ENCODE measurements at regions not wholly inside any gene's neighbourhood (a gene's known extent, or its start where the extent isn't known, plus 50 kb on each side); places are given as distances from the start of the nearest gene placed in this dataset.
"Not testable (repeated sequence)": the region's sequence is repeated elsewhere in the genome, so short reads cannot be mapped to it uniquely, and the experiment has no call there.

DNA sequence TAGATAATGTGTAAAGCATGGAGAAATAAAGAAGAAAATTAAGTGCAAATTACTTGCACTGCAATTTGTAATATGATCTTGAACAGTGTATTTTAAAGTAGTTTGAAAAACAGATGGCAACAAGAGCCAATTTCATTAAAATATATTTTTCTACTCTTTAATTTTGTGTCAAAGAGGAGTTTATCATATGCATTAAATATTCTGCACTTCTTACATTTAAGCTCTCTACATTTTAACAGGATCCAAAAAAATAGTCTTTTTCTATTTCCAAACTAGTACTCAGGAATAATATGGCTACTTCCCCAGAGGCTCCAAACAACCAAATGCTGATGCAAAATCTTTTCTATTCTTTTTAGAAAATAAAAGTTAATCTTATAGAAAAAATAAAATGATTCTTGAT is 1221.5 kb downstream of the FSCB start:
- TF ChIP-seq, protein P1, sequence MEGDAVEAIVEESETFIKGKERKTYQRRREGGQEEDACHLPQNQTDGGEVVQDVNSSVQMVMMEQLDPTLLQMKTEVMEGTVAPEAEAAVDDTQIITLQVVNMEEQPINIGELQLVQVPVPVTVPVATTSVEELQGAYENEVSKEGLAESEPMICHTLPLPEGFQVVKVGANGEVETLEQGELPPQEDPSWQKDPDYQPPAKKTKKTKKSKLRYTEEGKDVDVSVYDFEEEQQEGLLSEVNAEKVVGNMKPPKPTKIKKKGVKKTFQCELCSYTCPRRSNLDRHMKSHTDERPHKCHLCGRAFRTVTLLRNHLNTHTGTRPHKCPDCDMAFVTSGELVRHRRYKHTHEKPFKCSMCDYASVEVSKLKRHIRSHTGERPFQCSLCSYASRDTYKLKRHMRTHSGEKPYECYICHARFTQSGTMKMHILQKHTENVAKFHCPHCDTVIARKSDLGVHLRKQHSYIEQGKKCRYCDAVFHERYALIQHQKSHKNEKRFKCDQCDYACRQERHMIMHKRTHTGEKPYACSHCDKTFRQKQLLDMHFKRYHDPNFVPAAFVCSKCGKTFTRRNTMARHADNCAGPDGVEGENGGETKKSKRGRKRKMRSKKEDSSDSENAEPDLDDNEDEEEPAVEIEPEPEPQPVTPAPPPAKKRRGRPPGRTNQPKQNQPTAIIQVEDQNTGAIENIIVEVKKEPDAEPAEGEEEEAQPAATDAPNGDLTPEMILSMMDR (IDR thresholded peaks at IDR 0.05; ENCODE audit: insufficient read depth, low read length, severe bottlenecking) = no peak
- Histone ChIP-seq H3K27me3 (ENCODE audit: control insufficient read depth, insufficient read depth, low read length) (no peaks in the 10 kb centered on the region), H3K4me3 (ENCODE audit: low read depth, low read length) (no peak overlapping the region), H3K36me3 (ENCODE audit: control insufficient read depth, insufficient read depth, low read length) (no peaks in the 10 kb centered on the region)
- FAIRE-seq = no peak
- no peak for DNase-seq (ENCODE audit: low read depth)

DNA sequence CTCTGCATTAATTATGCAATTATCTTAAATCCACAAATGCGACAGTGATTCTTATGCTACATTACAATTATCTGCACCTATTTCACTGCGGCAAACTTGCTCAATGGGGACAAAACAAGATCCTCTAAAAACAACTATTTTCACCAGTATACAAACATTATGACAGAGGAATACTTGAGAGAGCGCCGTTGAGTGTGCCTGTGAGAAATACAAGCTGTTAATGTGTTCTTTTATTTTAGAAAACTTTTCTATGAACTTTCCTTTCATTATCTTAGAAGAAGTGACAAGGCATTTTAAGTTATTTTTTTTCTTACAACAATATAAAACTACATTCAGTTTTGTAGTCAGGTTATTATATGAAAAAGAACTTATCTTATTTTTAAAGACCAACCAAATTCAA is 1247.0 kb downstream of the FSCB start:
- no peaks in the 10 kb centered on the region for H3K27me3 ChIP-seq (ENCODE audit: control insufficient read depth, insufficient read depth, low read length)
- FAIRE-seq (no peak), DNase-seq (ENCODE audit: low read depth) (no peak)
- H3K4me3 ChIP-seq (ENCODE audit: low read depth, low read length) = no peak overlapping the region
- TF ChIP-seq, protein P1 (IDR thresholded peaks at IDR 0.05; ENCODE audit: insufficient read depth, low read length, severe bottlenecking) = no peak
- H3K36me3 ChIP-seq (ENCODE audit: control insufficient read depth, insufficient read depth, low read length) = no peaks in the 10 kb centered on the region

DNA sequence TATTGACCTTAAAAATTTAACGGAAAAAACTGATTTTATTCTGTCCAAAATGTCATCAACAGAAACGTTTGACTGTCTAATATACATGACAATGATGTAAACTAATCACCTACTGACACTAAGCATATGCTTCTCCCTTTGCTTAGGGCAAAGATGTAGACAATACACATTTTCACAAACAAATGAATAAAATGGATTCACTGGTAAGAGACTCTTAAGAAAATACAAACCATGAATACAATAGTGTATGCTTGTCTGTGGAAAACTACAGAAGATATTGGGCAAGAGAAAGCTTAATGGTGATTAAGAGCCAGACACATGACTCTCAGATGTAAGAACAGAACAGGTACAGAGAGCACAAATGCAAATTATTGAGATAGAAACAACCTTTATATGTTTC is 1248.7 kb downstream of the FSCB start:
- Histone ChIP-seq H3K4me3 (ENCODE audit: low read depth, low read length) (no peak overlapping the region), H3K36me3 (ENCODE audit: control insufficient read depth, insufficient read depth, low read length) (no peaks in the 10 kb centered on the region), H3K27me3 (ENCODE audit: control insufficient read depth, insufficient read depth, low read length) (no peaks in the 10 kb centered on the region)
- FAIRE-seq (no peak), DNase-seq (ENCODE audit: low read depth) (no peak)
- TF ChIP-seq, protein P1 (IDR thresholded peaks at IDR 0.05; ENCODE audit: insufficient read depth, low read length, severe bottlenecking) = no peak

DNA sequence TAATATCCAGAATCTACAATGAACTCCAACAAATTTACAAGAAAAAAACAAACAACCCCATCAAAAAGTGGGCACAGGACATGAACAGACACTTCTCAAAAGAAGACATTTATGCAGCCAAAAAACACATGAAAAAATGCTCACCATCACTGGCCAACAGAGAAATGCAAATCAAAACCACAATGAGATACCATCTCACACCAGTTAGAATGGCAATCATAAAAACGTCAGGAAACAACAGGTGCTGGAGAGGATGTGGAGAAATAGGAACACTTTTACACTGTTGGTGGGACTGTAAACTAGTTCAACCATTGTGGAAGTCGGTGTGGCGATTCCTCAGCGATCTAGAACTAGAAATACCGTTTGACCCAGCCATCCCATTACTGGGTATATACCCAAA is 1250.1 kb downstream of the FSCB start:
- not testable (repeated sequence) for FAIRE-seq

DNA sequence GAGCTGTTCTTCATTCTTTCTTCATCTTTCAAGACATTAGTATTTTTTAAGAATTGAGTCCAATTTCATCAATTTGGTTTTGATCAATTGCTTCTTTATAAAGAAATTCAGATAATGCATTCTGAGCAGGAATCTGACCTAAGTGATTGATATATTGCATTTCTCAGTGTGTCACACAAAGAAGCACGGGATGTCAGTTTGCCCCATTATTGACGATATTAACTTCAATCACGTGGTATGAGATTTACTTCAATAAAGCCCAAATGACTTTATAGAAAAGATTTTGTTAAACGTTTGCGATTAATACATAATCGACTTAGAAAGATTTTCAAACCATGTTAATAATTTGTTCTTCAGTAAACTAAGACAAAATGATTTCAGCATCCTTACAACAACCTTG is 1254.2 kb downstream of the FSCB start:
- TF ChIP-seq, protein P1 (IDR thresholded peaks at IDR 0.05; ENCODE audit: insufficient read depth, low read length, severe bottlenecking) = no peak
- DNase-seq (ENCODE audit: low read depth) (no peak), FAIRE-seq (no peak)
- H3K27me3 ChIP-seq (ENCODE audit: control insufficient read depth, insufficient read depth, low read length) = no peaks in the 10 kb centered on the region
- no peaks in the 10 kb centered on the region for H3K36me3 ChIP-seq (ENCODE audit: control insufficient read depth, insufficient read depth, low read length)
- H3K4me3 ChIP-seq (ENCODE audit: low read depth, low read length) = no peak overlapping the region

More for the DNA sequence above, 1250.1 kb downstream of the FSCB start:
- H3K36me3 ChIP-seq (ENCODE audit: control insufficient read depth, insufficient read depth, low read length); H3K4me3 ChIP-seq (ENCODE audit: low read depth, low read length); H3K27me3 ChIP-seq (ENCODE audit: control insufficient read depth, insufficient read depth, low read length); DNase-seq (ENCODE audit: low read depth): not testable (repeated sequence)

DNA sequence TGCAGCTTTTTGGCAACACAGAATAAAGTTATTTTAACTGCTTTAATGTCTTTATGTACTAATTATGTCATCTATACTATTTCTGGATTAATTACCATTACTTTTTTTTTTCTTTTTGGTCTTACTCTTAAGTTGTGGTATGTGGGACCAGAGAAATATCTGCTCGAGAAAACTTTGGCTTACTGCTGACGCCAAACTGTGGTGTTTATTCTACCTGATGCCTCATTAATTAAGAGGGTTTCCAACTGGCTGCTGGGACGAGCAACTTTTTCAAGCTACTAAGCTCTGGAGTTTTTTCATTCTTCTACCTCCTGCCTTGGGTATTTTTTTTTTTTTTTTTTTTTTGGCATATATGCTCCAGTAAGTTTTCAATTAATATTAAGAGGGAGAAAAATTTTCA is 1257.5 kb downstream of the FSCB start:
- TF ChIP-seq, protein P1 (IDR thresholded peaks at IDR 0.05; ENCODE audit: insufficient read depth, low read length, severe bottlenecking) = no peak
- Histone ChIP-seq H3K4me3 (ENCODE audit: low read depth, low read length) (no peak overlapping the region), H3K27me3 (ENCODE audit: control insufficient read depth, insufficient read depth, low read length) (no peaks in the 10 kb centered on the region), H3K36me3 (ENCODE audit: control insufficient read depth, insufficient read depth, low read length) (no peaks in the 10 kb centered on the region)
- DNase-seq (ENCODE audit: low read depth) (no peak), FAIRE-seq (no peak)
